GM12873 (cell line): ENCODE measurements at regions not wholly inside any gene's neighbourhood (a gene's known extent, or its start where the extent isn't known, plus 50 kb on each side); places are given as distances from the start of the nearest gene placed in this dataset.

Source experiments
- CTCF ChIP-seq: IDR thresholded peaks from 2 replicates; pipeline ENCODE4 v1.5.1; 2012; ENCODE audit warnings: low read depth, mild to moderate bottlenecking, moderate library complexity, low read length, control low read depth; ENCODE audit not compliant: insufficient read depth; ENCODE audit errors: missing control alignments

GRCh38 chr10:131755200-131755599 is 145.6 kb upstream of the PPP2R2D start:
- no peak for TF ChIP-seq CTCF

- TF ChIP-seq CTCF = no peak
These were observed 143.3 kb upstream of the PPP2R2D start for GRCh38 chr10:131757285-131758058.

- no peak for TF ChIP-seq CTCF
These were observed 142.5 kb upstream of the PPP2R2D start for GRCh38 chr10:131758062-131758938.

GRCh38 chr10:131758939-131759301 is 141.9 kb upstream of the PPP2R2D start:
- TF ChIP-seq CTCF = no peak

- TF ChIP-seq CTCF = no peak
These were observed 141.5 kb upstream of the PPP2R2D start for GRCh38 chr10:131759347-131759746.

- TF ChIP-seq CTCF = no peak
These were observed 140.2 kb upstream of the PPP2R2D start for GRCh38 chr10:131760416-131761166.
